Trophoblast cell (in vitro differentiated cells and primary cell): ENCODE measurements at regions not wholly inside any gene's neighbourhood (a gene's known extent, or its start where the extent isn't known, plus 50 kb on each side); places are given as distances from the start of the nearest gene placed in this dataset.
A peak's percentile ranks its signal among the peaks of the same experiment; 100 is the strongest.

Experiments
- DNase-seq, 2 donors: peaks; one replicate each; pipeline ENCODE4 v3.0.0-alpha.2; 2016
- H2AFZ ChIP-seq: 2 replicates; pipeline ENCODE4 v1.6.1; 2013; ENCODE audit warnings: low read length, moderate library complexity, mild to moderate bottlenecking; ENCODE audit not compliant: insufficient read depth, poor library complexity
- H2AK5ac ChIP-seq: 2 replicates; pipeline ENCODE4 v1.6.1; 2013; ENCODE audit warnings: mild to moderate bottlenecking, low read length
- H2BK120ac ChIP-seq: 2 replicates; pipeline ENCODE4 v1.6.1; 2013; ENCODE audit warnings: low read length, mild to moderate bottlenecking, moderate library complexity; ENCODE audit not compliant: insufficient read depth, poor library complexity
- H2BK12ac ChIP-seq: 2 replicates; pipeline ENCODE4 v1.6.1; 2013; ENCODE audit warnings: mild to moderate bottlenecking, low read length, moderate library complexity
- H2BK5ac ChIP-seq: 2 replicates; pipeline ENCODE4 v1.6.1; 2013; ENCODE audit warnings: low read length, low read depth, moderate library complexity, mild to moderate bottlenecking; ENCODE audit not compliant: poor library complexity
- H3K14ac ChIP-seq: 2 replicates; pipeline ENCODE4 v1.6.1; 2013; ENCODE audit warnings: mild to moderate bottlenecking, low read length
- H3K18ac ChIP-seq: 2 replicates; pipeline ENCODE4 v1.6.1; 2013; ENCODE audit warnings: mild to moderate bottlenecking, low read length
- H3K23ac ChIP-seq: 2 replicates; pipeline ENCODE4 v1.6.1; 2013; ENCODE audit warnings: low read length
- H3K27ac ChIP-seq: 2 replicates; pipeline ENCODE4 v1.5.1; 2013; ENCODE audit warnings: low read depth, mild to moderate bottlenecking, inconsistent platforms, low read length, moderate library complexity
- H3K27me3 ChIP-seq: 2 replicates; pipeline ENCODE4 v1.6.1; 2013; ENCODE audit warnings: inconsistent platforms, mild to moderate bottlenecking, low read length, moderate library complexity; ENCODE audit not compliant: insufficient read depth
- H3K36me3 ChIP-seq, 2 experiments: 1 replicate in 1 of 2; 2 replicates in 1 of 2; pipeline ENCODE4 v1.6.1; 2013; ENCODE audit warnings: low read length in 2 of 2, mild to moderate bottlenecking in 2 of 2, moderate library complexity in 1 of 2; ENCODE audit not compliant: insufficient read depth in 2 of 2, control insufficient read depth in 1 of 2
- H3K4ac ChIP-seq: 2 replicates; pipeline ENCODE4 v1.6.1; 2013; ENCODE audit warnings: low read depth, mild to moderate bottlenecking, low read length, moderate library complexity
- H3K4me1 ChIP-seq, 2 experiments: 1 replicate in 1 of 2; 2 replicates in 1 of 2; pipeline ENCODE4 v1.6.1; 2013; ENCODE audit warnings: low read length in 2 of 2, mild to moderate bottlenecking in 2 of 2, moderate library complexity in 1 of 2; ENCODE audit not compliant: insufficient read depth in 2 of 2, control insufficient read depth in 1 of 2
- H3K4me2 ChIP-seq: 2 replicates; pipeline ENCODE4 v1.6.1; 2013; ENCODE audit warnings: inconsistent platforms, mild to moderate bottlenecking, low read length, moderate library complexity
- H3K4me3 ChIP-seq: 2 replicates; pipeline ENCODE4 v1.5.1; 2013; ENCODE audit warnings: mild to moderate bottlenecking, low read depth, low read length, inconsistent platforms
- H3K79me1 ChIP-seq: one replicate; pipeline ENCODE4 v1.6.1; 2013; ENCODE audit warnings: low read length
- H3K79me2 ChIP-seq: 2 replicates; pipeline ENCODE4 v1.6.1; 2013; ENCODE audit warnings: low read length, mild to moderate bottlenecking; ENCODE audit not compliant: control insufficient read depth, insufficient read depth, poor library complexity
- H3K9ac ChIP-seq: 2 replicates; pipeline ENCODE4 v1.6.1; 2013; ENCODE audit warnings: mild to moderate bottlenecking, low read length
- H3K9me3 ChIP-seq: 2 replicates; pipeline ENCODE4 v1.6.1; 2013; ENCODE audit warnings: low read depth, mild to moderate bottlenecking, control low read depth, inconsistent platforms, low read length; ENCODE audit not compliant: insufficient read depth
- H4K12ac ChIP-seq: 2 replicates; pipeline ENCODE4 v1.6.1; 2013; ENCODE audit warnings: low read depth, mild to moderate bottlenecking, low read length, moderate library complexity
- H4K8ac ChIP-seq: 2 replicates; pipeline ENCODE4 v1.6.1; 2013; ENCODE audit warnings: low read depth, mild to moderate bottlenecking, low read length, moderate library complexity
- H4K91ac ChIP-seq: one replicate; pipeline ENCODE4 v1.6.1; 2013; ENCODE audit warnings: low read depth, mild to moderate bottlenecking, low read length, moderate library complexity
- WGBS: extraction: QIAGEN DNeasy Blood & Tissue Kit; methylation state at CpG from one replicate; pipeline ENCODE4 v1.1.7; 2013; ENCODE audit warnings: missing lambda C conversion rate; ENCODE audit not compliant: insufficient read length, insufficient coverage; ENCODE audit errors: extremely low coverage; 5-methylcytosine and 5-hydroxymethylcytosine counted together

GRCh38 chr5:74540622-74541021, 99.9 kb downstream of the ENC1 start:
- Histone ChIP-seq H2BK120ac (peak overlapping the region; percentile 68), H3K36me3 (no peaks in the 10 kb centered on the region), H4K8ac (peak overlapping the region; percentile 13), H3K4me1 (peaks cover 9 to 30% of the 10 kb centered on the region in 2 experiments), H3K14ac (peak overlapping the region; percentile 19), H2AFZ (no peak overlapping the region), H3K4ac (peak overlapping the region; percentile 14), H2BK12ac (peak overlapping the region; percentile 15), H3K4me3 (no peak overlapping the region), H2BK5ac (peak overlapping the region; percentile 59), H3K79me2 (peaks cover 3% of the 10 kb centered on the region), H3K23ac (no peak overlapping the region), H3K9me3 (no peaks in the 10 kb centered on the region), H2AK5ac (no peak overlapping the region), H3K18ac (no peak overlapping the region), H3K4me2 (no peak overlapping the region), H3K9ac (no peak overlapping the region), H4K91ac (peak overlapping the region; percentile 66), H3K27me3 (no peaks in the 10 kb centered on the region), H4K12ac (no peak overlapping the region), H3K79me1 (peaks cover 28% of the 10 kb centered on the region), H3K27ac (peak overlapping the region; percentile 16)
- DNase-seq: no peak
- no CpG with 5 or more reads among the region's 1 CpG for WGBS

GRCh38 chr5:74539986-74540385, 100.5 kb downstream of the ENC1 start:
- peaks cover 9 to 30% of the 10 kb centered on the region in 2 experiments for H3K4me1 ChIP-seq
- no peak overlapping the region for H3K14ac ChIP-seq
- H3K23ac ChIP-seq: no peak overlapping the region
- no CpG with 5 or more reads among the region's 7 CpGs for WGBS
- H3K4me2 ChIP-seq: no peak overlapping the region
- no peak overlapping the region for H3K9ac ChIP-seq
- peak overlapping the region; percentile 38 for H2BK120ac ChIP-seq
- H3K79me2 ChIP-seq: peaks cover 3% of the 10 kb centered on the region
- no peak overlapping the region for H3K27ac ChIP-seq
- no peak overlapping the region for H2BK12ac ChIP-seq
- H2BK5ac ChIP-seq: no peak overlapping the region
- H4K8ac ChIP-seq: no peak overlapping the region
- H3K9me3 ChIP-seq: no peaks in the 10 kb centered on the region
- no peaks in the 10 kb centered on the region for H3K36me3 ChIP-seq
- no peak overlapping the region for H2AFZ ChIP-seq
- H4K12ac ChIP-seq: no peak overlapping the region
- H3K27me3 ChIP-seq: no peaks in the 10 kb centered on the region
- no peak for DNase-seq
- peaks cover 26% of the 10 kb centered on the region for H3K79me1 ChIP-seq
- H3K4ac ChIP-seq: no peak overlapping the region
- H3K18ac ChIP-seq: no peak overlapping the region
- peak overlapping the region; percentile 56 for H4K91ac ChIP-seq
- no peak overlapping the region for H3K4me3 ChIP-seq
- H2AK5ac ChIP-seq: no peak overlapping the region

GRCh38 chr5:74538206-74538661, 102.3 kb downstream of the ENC1 start:
- H3K27ac ChIP-seq: peak overlapping the region; percentile 56
- H3K18ac ChIP-seq: no peak overlapping the region
- H2AK5ac ChIP-seq: no peak overlapping the region
- H3K9ac ChIP-seq: no peak overlapping the region
- H4K91ac ChIP-seq: peak overlapping the region; percentile 2
- no peak overlapping the region for H3K4me3 ChIP-seq
- WGBS: no CpG with 5 or more reads among the region's 3 CpGs
- H3K23ac ChIP-seq: no peak overlapping the region
- peaks cover 4 to 20% of the 10 kb centered on the region in 2 experiments for H3K4me1 ChIP-seq
- no peaks in the 10 kb centered on the region for H3K79me2 ChIP-seq
- H3K4ac ChIP-seq: no peak overlapping the region
- H2BK12ac ChIP-seq: no peak overlapping the region
- H3K9me3 ChIP-seq: peaks cover 1% of the 10 kb centered on the region
- no peak overlapping the region for H4K12ac ChIP-seq
- peak overlapping the region; percentile 1 for H2BK5ac ChIP-seq
- H2AFZ ChIP-seq: no peak overlapping the region
- H2BK120ac ChIP-seq: no peak overlapping the region
- DNase-seq: peak; percentile 78 to 83
- no peaks in the 10 kb centered on the region for H3K27me3 ChIP-seq
- H3K79me1 ChIP-seq: peaks cover 17% of the 10 kb centered on the region
- no peaks in the 10 kb centered on the region for H3K36me3 ChIP-seq
- H3K4me2 ChIP-seq: no peak overlapping the region
- H3K14ac ChIP-seq: no peak overlapping the region
- H4K8ac ChIP-seq: no peak overlapping the region

GRCh38 chr5:74536658-74537057, 103.9 kb downstream of the ENC1 start:
- H3K27ac ChIP-seq: no peak overlapping the region
- H3K36me3 ChIP-seq: no peaks in the 10 kb centered on the region
- no peak overlapping the region for H4K12ac ChIP-seq
- no peak overlapping the region for H3K23ac ChIP-seq
- no peak overlapping the region for H3K9ac ChIP-seq
- no peak overlapping the region for H2AFZ ChIP-seq
- WGBS: no CpG with 5 or more reads among the region's 1 CpG
- H2BK120ac ChIP-seq: peak overlapping the region; percentile 11
- H3K18ac ChIP-seq: no peak overlapping the region
- no peak overlapping the region for H4K8ac ChIP-seq
- no peak overlapping the region for H3K4me3 ChIP-seq
- no peak overlapping the region for H3K14ac ChIP-seq
- H3K9me3 ChIP-seq: peaks cover 1% of the 10 kb centered on the region
- no peak overlapping the region for H2BK5ac ChIP-seq
- no peaks in the 10 kb centered on the region for H3K27me3 ChIP-seq
- H3K79me1 ChIP-seq: peaks cover 9% of the 10 kb centered on the region
- DNase-seq: no peak
- H2AK5ac ChIP-seq: no peak overlapping the region
- H4K91ac ChIP-seq: no peak overlapping the region
- no peaks in the 10 kb centered on the region for H3K79me2 ChIP-seq
- H3K4me2 ChIP-seq: no peak overlapping the region
- H2BK12ac ChIP-seq: peak overlapping the region; percentile 29
- peaks cover 3 to 11% of the 10 kb centered on the region in 2 experiments for H3K4me1 ChIP-seq
- no peak overlapping the region for H3K4ac ChIP-seq
